WI38 (cell line): ENCODE measurements at regions not wholly inside any gene's neighbourhood (a gene's known extent, or its start where the extent isn't known, plus 50 kb on each side); places are given as distances from the start of the nearest gene placed in this dataset.

Source experiments
- H3K4me3 ChIP-seq: 2 replicates; pipeline ENCODE4 v1.5.1; 2011; ENCODE audit warnings: low read depth, mild to moderate bottlenecking, control low read depth, low read length
- CTCF ChIP-seq: IDR thresholded peaks from 2 replicates; pipeline ENCODE4 v1.5.1; 2012; ENCODE audit warnings: low read depth, mild to moderate bottlenecking, control low read depth, low read length

- no peak for TF ChIP-seq CTCF
These were observed 106.3 kb upstream of the GPC1 start for GRCh38 chr2:240329116-240329665.

GRCh38 chr2:240329778-240330177, 105.7 kb upstream of the GPC1 start:
- H3K4me3 ChIP-seq: no peak overlapping the region
- no peak for TF ChIP-seq CTCF

More at GRCh38 chr2:240329116-240329665, 106.3 kb upstream of the GPC1 start:
- H3K4me3 ChIP-seq: no peak overlapping the region

GRCh38 chr2:240333985-240334384, 101.5 kb upstream of the GPC1 start:
- no peak overlapping the region for H3K4me3 ChIP-seq
- no peak for TF ChIP-seq CTCF

GRCh38 chr2:240335061-240335460, 100.4 kb upstream of the GPC1 start:
- TF ChIP-seq CTCF: no peak

GRCh38 chr2:240336820-240337427, 98.5 kb upstream of the GPC1 start:
- no peak overlapping the region for H3K4me3 ChIP-seq
- TF ChIP-seq CTCF: no peak

More at GRCh38 chr2:240335061-240335460, 100.4 kb upstream of the GPC1 start:
- no peak overlapping the region for H3K4me3 ChIP-seq

- no peak for TF ChIP-seq CTCF
- no peak overlapping the region for H3K4me3 ChIP-seq
These were observed 97.2 kb upstream of the GPC1 start for GRCh38 chr2:240338274-240338673.
